Mucosa of rectum (tissue), 2 donors: ENCODE measurements at regions not wholly inside any gene's neighbourhood (a gene's known extent, or its start where the extent isn't known, plus 50 kb on each side); places are given as distances from the start of the nearest gene placed in this dataset.

Experiments
- H3K27ac ChIP-seq, 2 donors: one replicate each; pipeline ENCODE4 v1.7.0; 2013; ENCODE audit warnings: inconsistent platforms in 2 of 2, low read depth in 2 of 2, low read length in 2 of 2
- H3K27me3 ChIP-seq, 2 donors: one replicate each; pipeline ENCODE4 v1.7.0; 2013; ENCODE audit warnings: low read length in 2 of 2; ENCODE audit not compliant: control insufficient read depth in 2 of 2, insufficient read depth in 2 of 2
- H3K36me3 ChIP-seq, 2 donors: one replicate each; pipeline ENCODE4 v1.7.0; 2013; ENCODE audit warnings: low read length in 2 of 2; ENCODE audit not compliant: control insufficient read depth in 2 of 2, insufficient read depth in 2 of 2
- H3K4me1 ChIP-seq, 2 donors: one replicate each; pipeline ENCODE4 v1.7.0; 2013; ENCODE audit warnings: low read length in 2 of 2, mild to moderate bottlenecking in 1 of 2; ENCODE audit not compliant: control insufficient read depth in 2 of 2, insufficient read depth in 2 of 2
- H3K4me3 ChIP-seq, 2 donors: one replicate each; pipeline ENCODE4 v1.7.0; 2013; ENCODE audit warnings: low read length in 2 of 2
- H3K9ac ChIP-seq, 2 donors: one replicate each; pipeline ENCODE4 v1.7.0; 2013; ENCODE audit warnings: low read length in 2 of 2, low read depth in 1 of 2, mild to moderate bottlenecking in 1 of 2
- H3K9me3 ChIP-seq, 2 donors: one replicate each; pipeline ENCODE4 v1.7.0; 2013; ENCODE audit warnings: low read length in 2 of 2; ENCODE audit not compliant: control insufficient read depth in 2 of 2
- donor health status: healthy.
- donor health status: Normal muscosa, but diverticular disease.

DNA sequence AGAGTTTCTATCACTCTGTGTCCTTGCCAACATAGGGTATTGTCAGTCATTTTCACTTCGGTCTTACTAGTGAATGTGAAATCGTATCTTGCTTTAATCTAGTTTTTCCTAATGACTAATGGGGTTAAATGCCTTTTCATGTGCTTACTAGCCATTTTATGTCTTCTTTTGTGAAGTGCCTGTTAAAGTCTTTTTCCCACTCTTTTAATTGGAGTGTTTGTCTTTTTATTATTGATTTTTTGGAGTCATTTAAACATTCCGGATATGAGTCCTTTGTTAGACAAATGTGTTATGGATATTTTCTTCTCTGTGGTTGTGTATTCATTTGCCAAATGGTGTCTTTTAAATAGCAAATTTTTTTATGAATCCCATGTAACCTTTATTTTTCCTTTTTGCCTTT, 194.6 kb downstream of the CDH26 start:
- Histone ChIP-seq H3K4me3 (no peak overlapping the region), H3K9ac (no peak overlapping the region), H3K9me3 (no peaks in the 10 kb centered on the region), H3K4me1 (no peaks in the 10 kb centered on the region), H3K36me3 (no peaks in the 10 kb centered on the region), H3K27me3 (no peaks in the 10 kb centered on the region), H3K27ac (no peak overlapping the region)

DNA sequence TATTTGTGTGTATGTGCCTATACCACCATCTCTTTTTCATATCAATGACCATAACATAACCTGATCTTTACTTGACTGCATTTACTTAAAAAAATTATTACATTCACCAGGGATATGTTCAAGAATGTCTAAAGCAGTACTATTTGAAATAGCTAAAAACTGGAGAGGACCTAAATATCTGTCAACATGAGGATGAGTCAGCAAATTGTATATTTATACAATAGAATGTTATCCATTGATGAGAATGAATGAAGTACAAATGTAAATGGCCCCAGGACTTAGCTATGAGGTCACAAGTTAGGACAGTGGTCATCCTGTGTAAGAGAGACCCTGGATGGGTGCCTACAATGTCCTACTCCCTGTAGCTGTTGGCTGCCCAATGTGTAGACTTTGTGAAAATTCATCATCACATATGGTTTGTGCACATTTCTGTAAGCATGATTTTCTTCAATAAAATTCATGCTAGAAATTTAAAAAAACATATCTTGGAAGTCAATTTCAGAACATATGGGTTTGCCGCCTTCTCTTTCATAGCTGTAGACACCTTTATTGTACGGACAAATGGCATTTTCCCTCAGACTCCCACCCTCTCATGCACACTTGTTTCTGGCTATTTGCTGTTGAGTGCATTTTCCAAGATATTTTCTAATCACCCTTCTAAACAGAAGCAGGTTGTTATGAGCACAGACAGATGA, 202.4 kb downstream of the CDH26 start:
- Histone ChIP-seq H3K4me1 (no peaks in the 10 kb centered on the region), H3K9ac (no peak overlapping the region), H3K4me3 (no peak overlapping the region), H3K27ac (no peak overlapping the region), H3K9me3 (no peaks in the 10 kb centered on the region), H3K36me3 (no peaks in the 10 kb centered on the region), H3K27me3 (no peaks in the 10 kb centered on the region)

DNA sequence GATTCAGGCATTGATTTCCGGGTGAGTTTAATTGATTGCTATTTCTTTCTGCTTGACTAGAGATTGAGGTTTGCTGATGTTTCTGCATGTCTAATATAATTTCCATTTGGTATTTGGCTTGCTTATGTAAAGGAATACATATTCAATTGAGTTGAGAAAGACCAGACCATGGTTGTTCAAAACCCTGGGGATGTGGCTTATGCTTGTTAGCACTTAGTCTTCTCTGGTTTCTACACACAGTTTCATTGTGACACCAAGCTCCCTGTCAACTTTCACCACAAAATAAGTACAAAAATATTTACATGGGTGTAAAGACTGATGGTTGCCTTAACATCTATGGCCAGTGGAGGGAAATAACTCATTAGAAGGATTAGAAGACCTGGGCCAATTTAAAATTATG, 209.6 kb downstream of the CDH26 start:
- no peaks in the 10 kb centered on the region for H3K9me3 ChIP-seq
- no peaks in the 10 kb centered on the region for H3K27me3 ChIP-seq
- no peak overlapping the region for H3K27ac ChIP-seq
- H3K36me3 ChIP-seq: no peaks in the 10 kb centered on the region
- no peak overlapping the region for H3K4me3 ChIP-seq
- no peaks in the 10 kb centered on the region for H3K4me1 ChIP-seq
- no peak overlapping the region for H3K9ac ChIP-seq

DNA sequence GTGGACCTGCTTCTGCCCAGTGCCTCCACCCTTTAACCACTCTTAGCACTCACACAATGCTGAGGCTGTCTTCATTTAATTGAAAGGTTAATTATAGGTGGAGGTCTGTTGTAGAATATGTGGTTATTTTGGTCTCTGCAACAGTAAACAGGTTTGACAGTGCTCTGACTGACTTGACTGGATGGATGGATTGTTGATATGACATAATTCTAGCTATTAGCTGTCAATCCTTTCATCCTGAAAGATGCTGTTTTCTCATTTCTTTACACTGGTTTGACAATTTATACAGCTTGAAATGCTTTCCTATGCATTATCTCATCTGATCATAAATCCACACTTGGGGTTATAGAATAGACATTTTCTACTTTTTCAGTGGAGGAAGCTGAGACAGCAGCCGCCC, 210.7 kb downstream of the CDH26 start:
- no peaks in the 10 kb centered on the region for H3K27me3 ChIP-seq
- H3K27ac ChIP-seq: no peak overlapping the region
- no peaks in the 10 kb centered on the region for H3K36me3 ChIP-seq
- no peaks in the 10 kb centered on the region for H3K9me3 ChIP-seq
- no peak overlapping the region for H3K9ac ChIP-seq
- H3K4me1 ChIP-seq: no peaks in the 10 kb centered on the region
- H3K4me3 ChIP-seq: no peak overlapping the region

DNA sequence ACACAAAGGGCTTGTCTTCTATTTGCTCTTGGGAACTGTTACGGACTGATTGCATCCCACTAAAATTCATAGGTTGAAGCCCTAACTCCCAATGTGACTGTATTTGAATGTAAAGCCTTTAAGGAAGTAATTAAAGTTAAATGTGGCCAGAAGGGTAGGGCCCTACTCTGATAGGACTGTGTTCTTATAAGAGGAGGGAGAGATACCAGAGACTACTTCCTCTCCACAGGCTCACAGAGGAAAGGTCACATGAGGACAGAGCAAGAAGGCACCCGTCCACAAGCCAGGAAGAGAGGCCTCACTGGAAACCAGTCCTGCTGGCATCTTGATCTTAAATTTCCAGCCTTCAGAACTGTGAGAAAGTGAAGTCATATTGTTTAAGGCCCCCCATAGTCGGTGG, 211.9 kb downstream of the CDH26 start:
- Histone ChIP-seq H3K4me1 (no peaks in the 10 kb centered on the region), H3K9ac (no peak overlapping the region), H3K27me3 (no peaks in the 10 kb centered on the region), H3K27ac (no peak overlapping the region), H3K9me3 (no peaks in the 10 kb centered on the region), H3K4me3 (no peak overlapping the region), H3K36me3 (no peaks in the 10 kb centered on the region)

DNA sequence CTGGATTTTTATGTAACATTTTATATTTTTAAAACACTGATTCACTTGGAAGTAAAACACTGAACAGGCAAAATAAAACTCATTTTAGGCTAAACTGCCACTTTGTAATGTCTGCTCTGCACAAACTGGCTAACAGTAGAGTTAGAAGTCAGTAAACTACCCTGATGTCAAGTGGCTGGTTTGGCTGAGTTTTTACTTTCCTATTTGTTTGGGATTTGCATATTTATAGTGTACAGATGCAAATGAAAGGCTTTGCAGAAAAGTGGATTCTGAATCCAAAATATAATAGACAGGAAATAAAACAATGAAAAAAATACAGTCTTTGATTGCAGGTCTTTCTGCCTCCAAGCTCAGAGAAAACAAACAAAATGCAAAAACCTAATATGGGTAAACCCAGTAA, 213.1 kb downstream of the CDH26 start:
- H3K9ac ChIP-seq: no peak overlapping the region
- no peak overlapping the region for H3K4me3 ChIP-seq
- H3K4me1 ChIP-seq: no peaks in the 10 kb centered on the region
- H3K27me3 ChIP-seq: no peaks in the 10 kb centered on the region
- H3K36me3 ChIP-seq: no peaks in the 10 kb centered on the region
- H3K9me3 ChIP-seq: no peaks in the 10 kb centered on the region
- H3K27ac ChIP-seq: no peak overlapping the region

DNA sequence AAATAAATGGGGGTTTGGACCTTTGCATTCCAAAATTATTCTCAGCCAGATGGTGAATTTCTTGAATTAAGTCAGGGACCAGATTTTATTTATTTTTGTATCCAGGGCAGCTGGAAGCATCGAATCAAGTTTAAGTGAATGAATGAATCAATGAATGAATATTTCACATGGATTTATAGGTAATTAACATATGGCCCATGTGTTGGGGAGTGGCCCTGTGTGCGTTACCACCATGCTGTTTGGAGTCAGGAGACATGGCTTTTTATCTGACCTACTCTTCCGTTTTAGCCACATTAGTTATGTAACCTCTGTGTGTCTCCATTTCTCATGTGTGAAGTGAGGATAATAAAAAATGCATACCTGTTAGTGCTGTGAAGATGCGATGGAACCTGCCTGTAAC, 213.5 kb downstream of the CDH26 start:
- no peak overlapping the region for H3K27ac ChIP-seq
- no peak overlapping the region for H3K4me3 ChIP-seq
- H3K36me3 ChIP-seq: no peaks in the 10 kb centered on the region
- no peaks in the 10 kb centered on the region for H3K27me3 ChIP-seq
- no peaks in the 10 kb centered on the region for H3K9me3 ChIP-seq
- H3K4me1 ChIP-seq: no peaks in the 10 kb centered on the region
- no peak overlapping the region for H3K9ac ChIP-seq

DNA sequence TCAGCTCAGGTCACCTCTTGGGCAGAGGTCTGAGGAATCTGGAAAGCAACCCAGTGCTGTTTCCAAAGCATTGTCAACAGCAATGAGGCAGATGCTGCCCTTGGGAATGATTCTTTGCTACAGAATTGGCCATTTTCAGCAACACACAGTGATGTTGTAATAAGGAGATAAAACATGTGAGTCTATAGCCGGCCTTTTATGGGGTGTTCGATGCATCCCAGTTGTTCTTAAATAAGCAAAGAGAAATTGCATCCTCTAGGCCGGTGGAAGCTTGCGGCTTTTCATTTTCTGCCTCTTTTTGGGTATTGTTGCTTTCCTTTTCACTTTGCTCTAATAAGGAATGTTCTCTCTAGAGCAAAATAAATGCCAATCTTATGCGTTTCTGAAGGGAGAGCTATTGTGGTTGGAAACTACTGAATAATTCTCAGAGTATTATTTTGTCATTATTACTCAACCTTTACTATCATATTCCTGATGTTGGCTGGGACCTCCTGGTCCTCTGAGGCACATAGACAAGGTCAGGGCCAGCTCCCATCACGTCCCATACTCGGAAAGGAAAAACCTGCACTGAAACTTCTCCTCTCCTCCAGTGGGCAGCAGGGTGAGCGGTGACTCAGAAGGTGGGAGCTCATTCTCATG, 214.2 kb downstream of the CDH26 start:
- Histone ChIP-seq H3K27me3 (no peaks in the 10 kb centered on the region), H3K9ac (no peak overlapping the region), H3K27ac (no peak overlapping the region), H3K9me3 (no peaks in the 10 kb centered on the region), H3K4me3 (no peak overlapping the region), H3K4me1 (no peaks in the 10 kb centered on the region), H3K36me3 (no peaks in the 10 kb centered on the region)

DNA sequence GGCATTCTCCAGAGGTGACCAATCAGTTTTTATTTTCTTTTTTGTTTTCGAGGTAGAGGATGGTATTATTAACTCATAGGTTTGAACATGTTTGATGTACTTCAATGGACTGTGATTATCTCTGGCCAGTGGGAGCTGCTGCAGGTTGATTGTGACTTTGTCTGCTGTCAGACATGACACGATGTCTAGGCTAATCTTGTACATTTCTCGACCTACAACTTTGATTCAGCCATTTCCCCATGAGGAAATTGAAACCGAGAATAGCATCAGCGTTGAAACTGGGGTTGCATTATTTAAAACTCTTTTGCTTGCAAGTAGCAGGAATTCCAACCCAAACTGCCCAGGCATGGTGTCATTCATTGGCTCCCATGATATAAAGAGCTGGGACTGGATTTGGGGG, 218.9 kb downstream of the CDH26 start:
- Histone ChIP-seq H3K4me3 (no peak overlapping the region), H3K4me1 (no peaks in the 10 kb centered on the region), H3K9me3 (no peaks in the 10 kb centered on the region), H3K9ac (no peak overlapping the region), H3K27ac (no peak overlapping the region), H3K36me3 (no peaks in the 10 kb centered on the region), H3K27me3 (no peaks in the 10 kb centered on the region)

DNA sequence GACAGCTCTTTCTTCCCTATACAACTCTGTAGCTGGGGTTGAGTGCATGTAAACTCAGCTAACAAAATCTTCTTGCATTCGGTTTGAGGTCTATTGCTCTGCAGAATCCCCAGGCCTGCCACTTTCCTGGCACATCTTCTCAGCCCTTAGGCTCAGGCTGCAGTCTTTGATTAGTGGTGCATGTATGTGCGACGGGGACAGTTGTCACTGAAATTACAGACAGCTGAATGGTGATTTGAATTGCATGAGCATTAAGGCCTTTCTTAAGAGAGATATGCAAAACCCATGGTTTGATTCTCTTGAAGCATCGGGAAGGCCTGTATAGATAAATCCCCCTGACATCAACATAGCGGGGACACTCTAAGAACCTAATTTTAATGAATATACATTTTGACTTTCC, 222.8 kb downstream of the CDH26 start:
- H3K9ac ChIP-seq: no peak overlapping the region
- no peak overlapping the region for H3K4me3 ChIP-seq
- H3K27ac ChIP-seq: no peak overlapping the region
- no peaks in the 10 kb centered on the region for H3K9me3 ChIP-seq
- no peaks in the 10 kb centered on the region for H3K27me3 ChIP-seq
- H3K4me1 ChIP-seq: no peaks in the 10 kb centered on the region
- no peaks in the 10 kb centered on the region for H3K36me3 ChIP-seq
